COR-L47 (cell line): ENCODE measurements at regions not wholly inside any gene's neighbourhood (a gene's known extent, or its start where the extent isn't known, plus 50 kb on each side); places are given as distances from the start of the nearest gene placed in this dataset.

Source experiments
- DNase-seq: peaks from one replicate; lab custom pipeline; 2025; lab: John Stamatoyannopoulos, UW

- no peak for DNase-seq
Measured at GRCh38 chr5:116389601-116390000, 185.0 kb downstream of the SEMA6A start.

GRCh38 chr5:116388564-116389258 is 185.9 kb downstream of the SEMA6A start:
- peak; percentile 44 for DNase-seq

- DNase-seq: no peak
Measured at GRCh38 chr5:116387738-116388137, 186.9 kb downstream of the SEMA6A start.

- no peak for DNase-seq
Measured at GRCh38 chr5:116386633-116387032, 188.0 kb downstream of the SEMA6A start.

- no peak for DNase-seq
Measured at GRCh38 chr5:116382874-116383266, 191.8 kb downstream of the SEMA6A start.

GRCh38 chr5:116382032-116382873 is 192.4 kb downstream of the SEMA6A start:
- no peak for DNase-seq

- no peak for DNase-seq
Measured at GRCh38 chr5:116381201-116381600, 193.4 kb downstream of the SEMA6A start.

- DNase-seq: no peak
Measured at GRCh38 chr5:116380621-116381020, 194.0 kb downstream of the SEMA6A start.

GRCh38 chr5:116379306-116379705 is 195.3 kb downstream of the SEMA6A start:
- DNase-seq: no peak

GRCh38 chr5:116378777-116379121 is 195.9 kb downstream of the SEMA6A start:
- DNase-seq: no peak

GRCh38 chr5:116378007-116378776 is 196.4 kb downstream of the SEMA6A start:
- DNase-seq: peak; percentile 84

GRCh38 chr5:116377276-116378006 is 197.2 kb downstream of the SEMA6A start:
- DNase-seq: no peak

GRCh38 chr5:116375926-116376325 is 198.7 kb downstream of the SEMA6A start:
- DNase-seq: peak; percentile 16

GRCh38 chr5:116374434-116374852 is 200.2 kb downstream of the SEMA6A start:
- no peak for DNase-seq

GRCh38 chr5:116372931-116373597 is 201.6 kb downstream of the SEMA6A start:
- no peak for DNase-seq

GRCh38 chr5:116371935-116372334 is 202.7 kb downstream of the SEMA6A start:
- no peak for DNase-seq

GRCh38 chr5:116371431-116371830 is 203.2 kb downstream of the SEMA6A start:
- no peak for DNase-seq

GRCh38 chr5:116370886-116371285 is 203.7 kb downstream of the SEMA6A start:
- DNase-seq: peak; percentile 25

- peak; percentile 16 for DNase-seq
Measured at GRCh38 chr5:116370149-116370548, 204.5 kb downstream of the SEMA6A start.

- DNase-seq: no peak
Measured at GRCh38 chr5:116365006-116365496, 209.6 kb downstream of the SEMA6A start.

- DNase-seq: no peak
Measured at GRCh38 chr5:116363780-116364179, 210.8 kb downstream of the SEMA6A start.
